Endothelial cell of umbilical vein (primary cell): ENCODE measurements at regions not wholly inside any gene's neighbourhood (a gene's known extent, or its start where the extent isn't known, plus 50 kb on each side); places are given as distances from the start of the nearest gene placed in this dataset.
"Not testable (repeated sequence)": the region's sequence is repeated elsewhere in the genome, so short reads cannot be mapped to it uniquely, and the experiment has no call there.

Experiments
- BruUV-seq: library from RNA; stranded (reverse); fragments of 400-500 nt; replicated peaks from 2 replicates; lab custom pipeline; 2021; lab: Mats Ljungman, UMichigan
- CTCF ChIA-PET: fragments of 300-600, 350-600 bp; sonication (Branson Sonifier 250); formaldehyde crosslinking; loops from one replicate; lab custom pipeline; 2021; ENCODE audit warnings: antibody characterized with exemption, inconsistent platforms; lab: Charles Lee
- POLR2A ChIA-PET: fragments of 300-600, 350-600 bp; sonication (Branson Sonifier 250); formaldehyde crosslinking; loops from one replicate; lab custom pipeline; 2021; ENCODE audit warnings: antibody characterized with exemption, inconsistent platforms; lab: Charles Lee
- DNase-seq: peaks from one replicate; pipeline ENCODE4 v3.0.0-alpha.2; 2011; ENCODE audit warnings: low read depth, low spot score
- FAIRE-seq: peaks from 2 replicates; lab custom pipeline; 2011; peaks lifted over from hg19 to GRCh38; lab: Jason Lieb, UNC
- H2AFZ ChIP-seq: 2 replicates; pipeline ENCODE4 v1.6.0; 2012; ENCODE audit warnings: low read depth, low read length, control low read depth, inconsistent platforms
- H3K27ac ChIP-seq: 2 replicates; pipeline ENCODE4 v1.5.1; 2011; ENCODE audit warnings: low read depth, mild to moderate bottlenecking, control low read depth, low read length, moderate library complexity; ENCODE audit not compliant: insufficient read depth
- H3K27me3 ChIP-seq, 2 experiments: 2 replicates each; pipeline versions ENCODE4 v1.6.0 to v1.6.1; 2011; ENCODE audit warnings: low read length in 2 of 2, mixed read lengths in 1 of 2; ENCODE audit not compliant: control insufficient read depth in 2 of 2, insufficient read depth in 2 of 2
- H3K36me3 ChIP-seq, 2 experiments: 2 replicates in 1 of 2; 3 replicates in 1 of 2; pipeline ENCODE4 v1.5.1; 2011; ENCODE audit warnings: low read length in 2 of 2, mild to moderate bottlenecking in 1 of 2, moderate library complexity in 1 of 2; ENCODE audit not compliant: control insufficient read depth in 2 of 2, insufficient read depth in 2 of 2; ENCODE audit errors: extremely low read depth in 1 of 2
- H3K4me1 ChIP-seq: 3 replicates; pipeline ENCODE4 v1.5.1; 2011; ENCODE audit warnings: mild to moderate bottlenecking, low read length; ENCODE audit not compliant: control insufficient read depth, insufficient read depth; ENCODE audit errors: extremely low read depth
- H3K4me2 ChIP-seq: 2 replicates; pipeline ENCODE4 v1.6.1; 2011; ENCODE audit warnings: low read length, control low read depth, mixed read lengths; ENCODE audit not compliant: insufficient read depth
- H3K4me3 ChIP-seq, 3 experiments: fragments of 200-600 bp in 1 of 3; sonication (generic), shearing (Covaris generic) in 1 of 3; replicated peaks in 1 of 3; 2 replicates each; pipeline ENCODE4 v1.5.1; 2011 to 2016; ENCODE audit warnings: control low read depth in 3 of 3, low read length in 3 of 3, mild to moderate bottlenecking in 2 of 3, inconsistent platforms in 1 of 3, low read depth in 1 of 3, moderate library complexity in 1 of 3; ENCODE audit not compliant: insufficient read depth in 1 of 3
- H3K79me2 ChIP-seq: 2 replicates; pipeline ENCODE4 v1.6.0; 2012; ENCODE audit warnings: low read length, inconsistent platforms; ENCODE audit not compliant: control insufficient read depth, insufficient read depth
- H3K9ac ChIP-seq: replicated peaks from 2 replicates; pipeline ENCODE3; 2011; ENCODE audit warnings: low read length, control low read depth; ENCODE audit not compliant: insufficient read depth; ENCODE audit errors: extremely low read depth
- H3K9me1 ChIP-seq: replicated peaks from 3 replicates; pipeline ENCODE4 v1.6.0; 2011; ENCODE audit warnings: mild to moderate bottlenecking, low read length; ENCODE audit not compliant: control insufficient read depth, insufficient read depth; ENCODE audit errors: extremely low read depth
- H3K9me3 ChIP-seq: replicated peaks from 2 replicates; pipeline ENCODE4 v1.5.1; 2012; ENCODE audit warnings: low read length, inconsistent platforms; ENCODE audit not compliant: control insufficient read depth, insufficient read depth
- H4K20me1 ChIP-seq: replicated peaks from 2 replicates; pipeline ENCODE3; 2011; ENCODE audit warnings: mild to moderate bottlenecking, low read length; ENCODE audit not compliant: control insufficient read depth, insufficient read depth; ENCODE audit errors: extremely low read depth
- CTCF ChIP-seq, 2 donors: IDR thresholded peaks; 1 replicate in 1 of 2; 2 replicates in 1 of 2; pipeline ENCODE4 v1.5.1; 2011; ENCODE audit warnings: low read length in 2 of 2, mild to moderate bottlenecking in 2 of 2, moderate library complexity in 2 of 2, control low read depth in 1 of 2, inconsistent platforms in 1 of 2, low read depth in 1 of 2; ENCODE audit not compliant: insufficient read depth in 1 of 2; ENCODE audit errors: extremely low read depth in 1 of 2
- EZH2 ChIP-seq: IDR thresholded peaks from 2 replicates; pipeline ENCODE4 v1.6.1; 2012; ENCODE audit warnings: borderline replicate concordance, low read depth, mild to moderate bottlenecking, moderate library complexity, low read length, inconsistent platforms; ENCODE audit not compliant: severe bottlenecking
- FOS ChIP-seq: IDR thresholded peaks from 2 replicates; pipeline ENCODE4 v1.6.1; 2011; ENCODE audit warnings: mild to moderate bottlenecking, low read length, moderate library complexity, borderline replicate concordance; ENCODE audit not compliant: insufficient read depth
- JUN ChIP-seq: IDR thresholded peaks from 2 replicates; pipeline ENCODE4 v1.6.1; 2011; ENCODE audit warnings: borderline replicate concordance, low read depth; ENCODE audit not compliant: insufficient read length, insufficient read depth
- MYC ChIP-seq: IDR thresholded peaks from one replicate; pipeline ENCODE4 v1.6.1; 2011; ENCODE audit warnings: mild to moderate bottlenecking, low read depth, low read length
- POLR2A ChIP-seq: IDR thresholded peaks from 2 replicates; pipeline ENCODE4 v1.6.1; 2012; ENCODE audit warnings: low read depth, mild to moderate bottlenecking, control low read depth, low read length
- POLR2AphosphoS5 ChIP-seq: IDR thresholded peaks from 2 replicates; pipeline ENCODE4 v1.6.1; 2012; ENCODE audit warnings: low read depth, mild to moderate bottlenecking, control low read depth, low read length, moderate library complexity; ENCODE audit not compliant: insufficient read depth
- dilution Hi-C: fragments of 300-500 bp; cut with MboI; formaldehyde crosslinking; loops from one replicate; pipeline ENCODE4 v1.15.0; 2019; ENCODE audit warnings: low sequenced_read_pairs; ENCODE audit not compliant: extremely low pct_ligation_motif_present
- intact Hi-C: fragments of 100-400 bp; cut with micrococcal nuclease; formaldehyde crosslinking; loops from one replicate; pipeline ENCODE4 v1.10.0; 2022

GRCh38 chr2:31784868-31785267, 204.1 kb upstream of the SRD5A2 start:
- Histone ChIP-seq H3K9me1 (no peaks in the 10 kb centered on the region), H3K4me2 (no peak overlapping the region), H2AFZ (no peak overlapping the region), H3K9me3 (no peaks in the 10 kb centered on the region), H3K79me2 (no peaks in the 10 kb centered on the region), H4K20me1 (no peaks in the 10 kb centered on the region), H3K27me3 (no peaks in the 10 kb centered on the region), H3K9ac (no peak overlapping the region), H3K4me1 (no peaks in the 10 kb centered on the region), H3K4me3 (no peak overlapping the region), H3K36me3 (no peaks in the 10 kb centered on the region), H3K27ac (no peak overlapping the region)
- FAIRE-seq (no peak), DNase-seq (no peak)
- ChIA-PET CTCF (interaction anchor here (0.6 kb wide), 1 partner anchor 16 kb away, joined by 3 read pairs; no protein-coding TSS in a partner anchor), POLR2A (no interaction called here)
- TF ChIP-seq POLR2A (no peak), CTCF (IDR thresholded peaks at IDR 0.05; ENCODE audit: extremely low read depth in 1 of 2, insufficient read depth in 1 of 2, low read depth in 1 of 2, low read length in 2 of 2) (no peak), FOS (no peak), POLR2AphosphoS5 (no peak), EZH2 (no peak), MYC (no peak), JUN (no peak)
- dilution Hi-C loops (no loop called here), intact Hi-C loops (no loop called here)
- no TSS peak for BruUV-seq

GRCh38 chr2:31783446-31784091, 202.8 kb upstream of the SRD5A2 start:
- H3K36me3 ChIP-seq, H3K4me2 ChIP-seq, CTCF ChIA-PET, H2AFZ ChIP-seq, DNase-seq, POLR2A ChIA-PET, intact Hi-C loops, FAIRE-seq, H3K79me2 ChIP-seq, H3K27ac ChIP-seq, H3K27me3 ChIP-seq, H3K9ac ChIP-seq, BruUV-seq, H4K20me1 ChIP-seq, H3K9me3 ChIP-seq, H3K9me1 ChIP-seq, dilution Hi-C loops, H3K4me1 ChIP-seq, H3K4me3 ChIP-seq: not testable (repeated sequence)
